ENCODE measurements at regions not wholly inside any gene's neighbourhood (a gene's known extent, or its start where the extent isn't known, plus 50 kb on each side); places are given as distances from the start of the nearest gene placed in this dataset.
"Not testable (repeated sequence)": the region's sequence is repeated elsewhere in the genome, so short reads cannot be mapped to it uniquely, and the experiment has no call there.

DNA sequence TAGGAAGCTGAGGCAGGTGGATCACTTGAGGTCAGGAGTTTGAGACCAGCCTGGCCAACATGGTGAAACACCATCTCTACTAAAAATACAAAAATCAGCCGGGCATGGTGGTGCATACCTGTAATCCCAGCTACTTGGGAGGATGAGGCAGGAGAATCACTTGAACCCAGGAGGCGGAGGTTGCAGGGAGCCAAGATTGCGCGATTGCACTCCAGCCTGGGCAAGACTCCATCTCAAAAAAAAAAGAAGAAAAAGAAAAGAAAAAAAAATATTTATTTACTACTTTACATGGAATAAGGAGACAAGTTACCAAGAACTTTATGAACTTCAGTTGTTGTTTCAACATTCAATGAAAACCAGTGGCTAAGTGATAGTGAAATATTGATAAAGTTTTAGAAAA, 121.7 kb downstream of the ATOH1 start:
- H3K9me3 ChIP-seq (replicated peaks in 1 of 2; ENCODE audit: control insufficient read depth in 2 of 2, insufficient read depth in 1 of 2, low read depth in 1 of 2, low read length in 2 of 2); H3K4me3 ChIP-seq (ENCODE audit: low read length in 2 of 2); H3K9ac ChIP-seq (ENCODE audit: low read depth, low read length, poor library complexity); H3K27me3 ChIP-seq (ENCODE audit: control insufficient read depth in 3 of 3, insufficient read depth in 3 of 3, low read depth in 1 of 3, low read length in 3 of 3); H3K23ac ChIP-seq (ENCODE audit: low read depth, low read length, poor library complexity); H2AK5ac ChIP-seq (ENCODE audit: low read depth, low read length); H4K91ac ChIP-seq (ENCODE audit: low read depth, low read length, poor library complexity); H2BK15ac ChIP-seq (ENCODE audit: low read length); H3K4me2 ChIP-seq (ENCODE audit: insufficient read depth, low read length, poor library complexity, severe bottlenecking); H2AFZ ChIP-seq (ENCODE audit: low read length); H3K4ac ChIP-seq (ENCODE audit: low read length); H3K14ac ChIP-seq (ENCODE audit: low read length); H4K8ac ChIP-seq (ENCODE audit: low read depth, low read length); H2BK12ac ChIP-seq (ENCODE audit: low read length); DNase-seq (ENCODE audit: low spot score); H3K18ac ChIP-seq (ENCODE audit: low read length); H2BK120ac ChIP-seq (ENCODE audit: low read depth, low read length); H2BK5ac ChIP-seq (ENCODE audit: low read length); H3K27ac ChIP-seq (replicated peaks; ENCODE audit: low read length); H3K79me1 ChIP-seq (ENCODE audit: low read depth, low read length); H3K36me3 ChIP-seq (replicated peaks in 1 of 2; ENCODE audit: control insufficient read depth in 2 of 2, insufficient read depth in 2 of 2, low read length in 2 of 2); H3K4me1 ChIP-seq (ENCODE audit: control insufficient read depth in 2 of 2, insufficient read depth in 1 of 2, low read depth in 1 of 2, low read length in 2 of 2): not testable (repeated sequence)
- no CpG with 5 or more reads among the region's 4 CpGs for WGBS, 2 donors (ENCODE audit: extremely low coverage in 2 of 2, insufficient read length in 2 of 2, insufficient replicate concordance in 1 of 2)

DNA sequence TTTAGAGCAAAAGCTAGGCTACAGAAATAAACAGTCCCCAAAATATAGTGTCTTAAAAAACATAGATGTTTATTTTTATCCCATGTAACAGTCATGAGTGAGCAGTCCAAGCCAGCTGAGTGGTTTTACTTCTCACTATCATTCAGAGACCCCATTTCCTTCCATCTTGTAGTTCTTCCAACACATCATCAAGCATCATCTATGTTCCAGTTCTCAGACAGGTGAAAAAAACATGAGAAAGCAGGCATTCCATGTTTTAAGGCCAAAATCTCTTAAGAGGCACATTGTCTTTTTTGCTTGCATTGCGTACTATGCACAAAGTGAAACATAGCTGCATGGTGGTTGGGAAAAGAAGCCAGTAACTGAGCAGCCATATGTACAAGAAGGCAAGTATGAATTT, 128.6 kb downstream of the ATOH1 start:
- no peak overlapping the region for H2BK15ac ChIP-seq (ENCODE audit: low read length)
- no peak overlapping the region for H3K23ac ChIP-seq (ENCODE audit: low read depth, low read length, poor library complexity)
- H3K27me3 ChIP-seq (ENCODE audit: control insufficient read depth in 3 of 3, insufficient read depth in 3 of 3, low read depth in 1 of 3, low read length in 3 of 3) = no peaks in the 10 kb centered on the region
- no peak overlapping the region for H3K14ac ChIP-seq (ENCODE audit: low read length)
- no peak overlapping the region for H3K9ac ChIP-seq (ENCODE audit: low read depth, low read length, poor library complexity)
- no CpG with 5 or more reads among the region's 1 CpG for WGBS, 2 donors (ENCODE audit: extremely low coverage in 2 of 2, insufficient read length in 2 of 2, insufficient replicate concordance in 1 of 2)
- H3K27ac ChIP-seq (replicated peaks; ENCODE audit: low read length) = no peak overlapping the region
- no peaks in the 10 kb centered on the region for H3K36me3 ChIP-seq (replicated peaks in 1 of 2; ENCODE audit: control insufficient read depth in 2 of 2, insufficient read depth in 2 of 2, low read length in 2 of 2)
- no peak overlapping the region for H3K4me2 ChIP-seq (ENCODE audit: insufficient read depth, low read length, poor library complexity, severe bottlenecking)
- no peak overlapping the region for H2BK12ac ChIP-seq (ENCODE audit: low read length)
- H4K8ac ChIP-seq (ENCODE audit: low read depth, low read length) = no peak overlapping the region
- no peak overlapping the region for H3K18ac ChIP-seq (ENCODE audit: low read length)
- no peak overlapping the region for H2AFZ ChIP-seq (ENCODE audit: low read length)
- DNase-seq (ENCODE audit: low spot score) = no peak
- H3K9me3 ChIP-seq (replicated peaks in 1 of 2; ENCODE audit: control insufficient read depth in 2 of 2, insufficient read depth in 1 of 2, low read depth in 1 of 2, low read length in 2 of 2) = no peaks in the 10 kb centered on the region
- H3K4me1 ChIP-seq (ENCODE audit: control insufficient read depth in 2 of 2, insufficient read depth in 1 of 2, low read depth in 1 of 2, low read length in 2 of 2) = peaks cover 0 to 2% of the 10 kb centered on the region in 2 donors
- H2AK5ac ChIP-seq (ENCODE audit: low read depth, low read length) = no peak overlapping the region
- no peak overlapping the region for H2BK5ac ChIP-seq (ENCODE audit: low read length)
- no peaks in the 10 kb centered on the region for H3K79me1 ChIP-seq (ENCODE audit: low read depth, low read length)
- H2BK120ac ChIP-seq (ENCODE audit: low read depth, low read length) = no peak overlapping the region
- H3K4me3 ChIP-seq (ENCODE audit: low read length in 2 of 2) = no peak overlapping the region
- H3K4ac ChIP-seq (ENCODE audit: low read length) = no peak overlapping the region
- H4K91ac ChIP-seq (ENCODE audit: low read depth, low read length, poor library complexity) = no peak overlapping the region

DNA sequence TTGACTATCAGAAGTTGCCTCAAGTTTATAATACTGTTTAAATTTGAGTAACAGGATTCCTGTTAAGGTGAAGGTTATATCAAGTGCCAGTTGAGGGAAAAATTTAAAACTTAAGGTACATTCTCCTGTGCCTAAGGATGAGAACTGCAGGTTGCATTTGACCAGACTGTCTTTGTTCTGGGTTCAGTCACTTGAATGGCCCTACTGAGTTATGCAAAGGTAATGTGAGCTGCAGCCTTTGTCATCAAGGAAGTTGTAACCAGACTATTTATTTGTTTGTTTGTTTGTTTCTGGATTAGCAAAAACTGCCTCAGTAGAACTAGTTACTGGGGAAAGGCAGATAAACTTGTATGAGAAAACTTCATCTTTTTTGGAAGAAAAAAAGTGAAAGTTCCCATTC, 131.9 kb downstream of the ATOH1 start:
- Histone ChIP-seq H3K18ac (ENCODE audit: low read length) (no peak overlapping the region), H2BK12ac (ENCODE audit: low read length) (no peak overlapping the region), H2BK120ac (ENCODE audit: low read depth, low read length) (no peak overlapping the region), H3K9me3 (replicated peaks in 1 of 2; ENCODE audit: control insufficient read depth in 2 of 2, insufficient read depth in 1 of 2, low read depth in 1 of 2, low read length in 2 of 2) (no peaks in the 10 kb centered on the region), H3K79me1 (ENCODE audit: low read depth, low read length) (no peaks in the 10 kb centered on the region), H3K23ac (ENCODE audit: low read depth, low read length, poor library complexity) (no peak overlapping the region), H2AK5ac (ENCODE audit: low read depth, low read length) (no peak overlapping the region), H2BK5ac (ENCODE audit: low read length) (no peak overlapping the region), H3K27ac (replicated peaks; ENCODE audit: low read length) (no peak overlapping the region), H4K8ac (ENCODE audit: low read depth, low read length) (no peak overlapping the region), H3K27me3 (ENCODE audit: control insufficient read depth in 3 of 3, insufficient read depth in 3 of 3, low read depth in 1 of 3, low read length in 3 of 3) (no peaks in the 10 kb centered on the region), H3K4ac (ENCODE audit: low read length) (no peak overlapping the region), H3K4me3 (ENCODE audit: low read length in 2 of 2) (no peak overlapping the region), H3K9ac (ENCODE audit: low read depth, low read length, poor library complexity) (no peak overlapping the region), H3K4me1 (ENCODE audit: control insufficient read depth in 2 of 2, insufficient read depth in 1 of 2, low read depth in 1 of 2, low read length in 2 of 2) (peaks cover 0 to 2% of the 10 kb centered on the region in 2 donors), H2AFZ (ENCODE audit: low read length) (no peak overlapping the region), H4K91ac (ENCODE audit: low read depth, low read length, poor library complexity) (no peak overlapping the region), H3K14ac (ENCODE audit: low read length) (no peak overlapping the region), H3K4me2 (ENCODE audit: insufficient read depth, low read length, poor library complexity, severe bottlenecking) (no peak overlapping the region), H2BK15ac (ENCODE audit: low read length) (no peak overlapping the region), H3K36me3 (replicated peaks in 1 of 2; ENCODE audit: control insufficient read depth in 2 of 2, insufficient read depth in 2 of 2, low read length in 2 of 2) (no peaks in the 10 kb centered on the region)
- no peak for DNase-seq (ENCODE audit: low spot score)

DNA sequence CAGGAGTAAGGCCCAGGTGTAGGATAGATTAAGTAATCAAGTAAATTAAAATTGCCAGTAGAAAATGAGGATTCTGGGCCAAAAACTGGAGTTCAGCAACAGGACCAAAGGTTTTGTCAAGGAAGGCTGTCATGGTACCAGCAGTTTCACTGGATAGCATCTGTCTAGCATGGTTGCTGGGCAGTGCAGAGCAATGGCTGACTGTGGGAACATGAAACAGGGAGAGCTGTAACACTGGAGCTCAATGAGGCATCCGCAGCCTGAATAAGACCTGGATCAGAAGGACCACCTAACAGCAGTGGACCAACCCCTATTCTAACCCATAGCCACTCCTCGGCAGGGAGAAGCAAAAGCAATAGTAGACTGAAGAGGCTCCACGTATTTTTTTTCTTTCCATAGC, 132.4 kb downstream of the ATOH1 start:
- no peaks in the 10 kb centered on the region for H3K27me3 ChIP-seq (ENCODE audit: control insufficient read depth in 3 of 3, insufficient read depth in 3 of 3, low read depth in 1 of 3, low read length in 3 of 3)
- H3K4me1 ChIP-seq (ENCODE audit: control insufficient read depth in 2 of 2, insufficient read depth in 1 of 2, low read depth in 1 of 2, low read length in 2 of 2) = peaks cover 0 to 2% of the 10 kb centered on the region in 2 donors
- H2AFZ ChIP-seq (ENCODE audit: low read length) = no peak overlapping the region
- H3K4ac ChIP-seq (ENCODE audit: low read length) = no peak overlapping the region
- no peak overlapping the region for H2BK15ac ChIP-seq (ENCODE audit: low read length)
- H3K79me1 ChIP-seq (ENCODE audit: low read depth, low read length) = no peaks in the 10 kb centered on the region
- no peak for DNase-seq (ENCODE audit: low spot score)
- H3K9ac ChIP-seq (ENCODE audit: low read depth, low read length, poor library complexity) = no peak overlapping the region
- H2BK12ac ChIP-seq (ENCODE audit: low read length) = no peak overlapping the region
- H3K4me3 ChIP-seq (ENCODE audit: low read length in 2 of 2) = no peak overlapping the region
- no peak overlapping the region for H2BK5ac ChIP-seq (ENCODE audit: low read length)
- no CpG with 5 or more reads among the region's 3 CpGs for WGBS, 2 donors (ENCODE audit: extremely low coverage in 2 of 2, insufficient read length in 2 of 2, insufficient replicate concordance in 1 of 2)
- H4K8ac ChIP-seq (ENCODE audit: low read depth, low read length) = no peak overlapping the region
- no peak overlapping the region for H4K91ac ChIP-seq (ENCODE audit: low read depth, low read length, poor library complexity)
- H3K36me3 ChIP-seq (replicated peaks in 1 of 2; ENCODE audit: control insufficient read depth in 2 of 2, insufficient read depth in 2 of 2, low read length in 2 of 2) = no peaks in the 10 kb centered on the region
- H2AK5ac ChIP-seq (ENCODE audit: low read depth, low read length) = no peak overlapping the region
- H3K9me3 ChIP-seq (replicated peaks in 1 of 2; ENCODE audit: control insufficient read depth in 2 of 2, insufficient read depth in 1 of 2, low read depth in 1 of 2, low read length in 2 of 2) = no peaks in the 10 kb centered on the region
- H3K18ac ChIP-seq (ENCODE audit: low read length) = no peak overlapping the region
- H2BK120ac ChIP-seq (ENCODE audit: low read depth, low read length) = no peak overlapping the region
- H3K14ac ChIP-seq (ENCODE audit: low read length) = no peak overlapping the region
- no peak overlapping the region for H3K23ac ChIP-seq (ENCODE audit: low read depth, low read length, poor library complexity)
- H3K27ac ChIP-seq (replicated peaks; ENCODE audit: low read length) = no peak overlapping the region
- no peak overlapping the region for H3K4me2 ChIP-seq (ENCODE audit: insufficient read depth, low read length, poor library complexity, severe bottlenecking)

Measured in neuronal stem cell (in vitro differentiated cells).